ENCODE measurements at regions not wholly inside any gene's neighbourhood (a gene's known extent, or its start where the extent isn't known, plus 50 kb on each side); places are given as distances from the start of the nearest gene placed in this dataset.

DNA sequence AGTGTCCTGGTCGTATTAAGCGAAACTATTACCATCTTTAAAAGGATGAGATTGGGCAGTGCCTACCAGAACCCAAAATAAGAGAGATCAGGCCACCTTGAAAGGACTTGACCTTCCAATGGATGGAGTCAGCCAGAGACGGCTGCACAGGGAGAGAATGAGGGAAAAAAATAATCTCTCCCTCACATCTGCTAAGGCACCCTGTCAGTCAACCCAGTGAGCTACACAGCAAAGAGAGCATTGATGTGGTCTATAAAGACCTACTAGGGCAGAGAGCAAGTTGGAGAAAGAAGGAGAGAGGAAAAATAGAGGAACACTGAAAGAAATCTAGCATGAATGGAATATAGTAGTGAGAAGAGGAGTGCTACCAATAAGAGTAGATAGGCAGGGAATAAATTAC lies 68.0 kb upstream of the FTMT start:
- Histone ChIP-seq H4K5ac (ENCODE audit: low read depth, low read length) (no peak overlapping the region), H2AFZ (replicated peaks; ENCODE audit: low read length, poor library complexity) (no peak overlapping the region), H3K23ac (ENCODE audit: low read depth, low read length) (no peak overlapping the region), H3K4me3 (ENCODE audit: insufficient read depth, low read depth, low read length) (no peak overlapping the region), H3K79me1 (ENCODE audit: low read depth in 1 of 2, low read length in 2 of 2) (no peaks in the 10 kb centered on the region), H4K20me1 (ENCODE audit: insufficient read depth, low read length) (no peaks in the 10 kb centered on the region), H3K14ac (replicated peaks; ENCODE audit: low read depth, low read length) (no peak overlapping the region), H4K91ac (ENCODE audit: insufficient read depth, low read depth, low read length) (no peak overlapping the region), H4K8ac (ENCODE audit: low read depth in 2 of 2, low read length in 2 of 2) (no peak overlapping the region), H3K27me3 (ENCODE audit: control insufficient read depth, insufficient read depth, low read length) (no peaks in the 10 kb centered on the region), H2AK9ac (replicated peaks; ENCODE audit: low read depth, low read length, poor library complexity) (no peak overlapping the region), H3K56ac (ENCODE audit: extremely low read depth, insufficient read depth, low read length) (no peak overlapping the region), H3K36me3 (ENCODE audit: control insufficient read depth, insufficient read depth, low read length) (no peaks in the 10 kb centered on the region), H3K27ac (ENCODE audit: insufficient read depth, low read length) (no peak overlapping the region), H3K4me2 (ENCODE audit: low read depth, low read length) (no peak overlapping the region), H3K18ac (ENCODE audit: low read depth, low read length) (no peak overlapping the region), H3K4ac (ENCODE audit: low read depth, low read length) (no peak overlapping the region), H2AK5ac (ENCODE audit: low read depth, low read length) (no peak overlapping the region), H3K9me3 (ENCODE audit: control insufficient read depth, insufficient read depth, low read length) (no peaks in the 10 kb centered on the region), H3K9me1 (ENCODE audit: insufficient read depth, low read length) (no peaks in the 10 kb centered on the region), H2BK5ac (ENCODE audit: low read depth, low read length, poor library complexity, severe bottlenecking) (no peak overlapping the region), H3K4me1 (ENCODE audit: control insufficient read depth, insufficient read depth, low read length) (no peaks in the 10 kb centered on the region), H2BK20ac (ENCODE audit: low read depth, low read length) (no peak overlapping the region), H2BK15ac (ENCODE audit: low read depth, low read length) (no peak overlapping the region), H2BK120ac (ENCODE audit: low read depth, low read length) (no peak overlapping the region), H3K9ac (ENCODE audit: low read depth, low read length) (no peak overlapping the region)
- in situ Hi-C loops (cut with MboI; ENCODE audit: low sequenced_read_pairs) (no loop called here), intact Hi-C loops (cut with micrococcal nuclease) (no loop called here), dilution Hi-C loops (cut with HindIII; ENCODE audit: low sequenced_read_pairs, unreplicated experiment) (no loop called here)
- DNase-seq: no peak
- no peak for TF ChIP-seq BHLHE40 (IDR thresholded peaks at IDR 0.05; ENCODE audit: low read depth, low read length)
- TF ChIP-seq FOS (IDR thresholded peaks at IDR 0.05; ENCODE audit: low read depth, low read length): no peak
- TF ChIP-seq NFE2L2 (IDR thresholded peaks at IDR 0.05; ENCODE audit: low read depth, low read length): no peak
- TF ChIP-seq, protein P1, sequence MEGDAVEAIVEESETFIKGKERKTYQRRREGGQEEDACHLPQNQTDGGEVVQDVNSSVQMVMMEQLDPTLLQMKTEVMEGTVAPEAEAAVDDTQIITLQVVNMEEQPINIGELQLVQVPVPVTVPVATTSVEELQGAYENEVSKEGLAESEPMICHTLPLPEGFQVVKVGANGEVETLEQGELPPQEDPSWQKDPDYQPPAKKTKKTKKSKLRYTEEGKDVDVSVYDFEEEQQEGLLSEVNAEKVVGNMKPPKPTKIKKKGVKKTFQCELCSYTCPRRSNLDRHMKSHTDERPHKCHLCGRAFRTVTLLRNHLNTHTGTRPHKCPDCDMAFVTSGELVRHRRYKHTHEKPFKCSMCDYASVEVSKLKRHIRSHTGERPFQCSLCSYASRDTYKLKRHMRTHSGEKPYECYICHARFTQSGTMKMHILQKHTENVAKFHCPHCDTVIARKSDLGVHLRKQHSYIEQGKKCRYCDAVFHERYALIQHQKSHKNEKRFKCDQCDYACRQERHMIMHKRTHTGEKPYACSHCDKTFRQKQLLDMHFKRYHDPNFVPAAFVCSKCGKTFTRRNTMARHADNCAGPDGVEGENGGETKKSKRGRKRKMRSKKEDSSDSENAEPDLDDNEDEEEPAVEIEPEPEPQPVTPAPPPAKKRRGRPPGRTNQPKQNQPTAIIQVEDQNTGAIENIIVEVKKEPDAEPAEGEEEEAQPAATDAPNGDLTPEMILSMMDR (conservative IDR thresholded peaks at IDR 0.05; ENCODE audit: low read depth, low read length): no peak
- TF ChIP-seq, protein P2, sequence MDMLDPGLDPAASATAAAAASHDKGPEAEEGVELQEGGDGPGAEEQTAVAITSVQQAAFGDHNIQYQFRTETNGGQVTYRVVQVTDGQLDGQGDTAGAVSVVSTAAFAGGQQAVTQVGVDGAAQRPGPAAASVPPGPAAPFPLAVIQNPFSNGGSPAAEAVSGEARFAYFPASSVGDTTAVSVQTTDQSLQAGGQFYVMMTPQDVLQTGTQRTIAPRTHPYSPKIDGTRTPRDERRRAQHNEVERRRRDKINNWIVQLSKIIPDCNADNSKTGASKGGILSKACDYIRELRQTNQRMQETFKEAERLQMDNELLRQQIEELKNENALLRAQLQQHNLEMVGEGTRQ (IDR thresholded peaks at IDR 0.05; ENCODE audit: low read depth, low read length): no peak
- ChIA-PET POLR2A (ENCODE audit: unreplicated experiment) (no interaction called here), CTCF (no interaction called here)
- ATAC-seq (ENCODE audit: low read depth): no peak
- no TSS peak for BruUV-seq (replicated peaks)
- WGBS, 2 experiments (ENCODE audit: extremely low coverage in 2 of 2, insufficient read length in 1 of 2): 40% methylated on average over 1 of the region's 3 CpGs; no CpG with 5 or more reads in 1 of the 2 experiments

Data from IMR-90 (cell line).